Right atrium auricular region (tissue), 2 donors: ENCODE measurements at regions not wholly inside any gene's neighbourhood (a gene's known extent, or its start where the extent isn't known, plus 50 kb on each side); places are given as distances from the start of the nearest gene placed in this dataset.
"Not testable (repeated sequence)": the region's sequence is repeated elsewhere in the genome, so short reads cannot be mapped to it uniquely, and the experiment has no call there.

Source experiments
- DNase-seq: peaks from one replicate; pipeline ENCODE4 v3.0.0-alpha.2; 2019; ENCODE audit warnings: low spot score
- H3K27ac ChIP-seq, 2 donors: fragments of 200-600 bp; sonication (generic); 1 replicate in 1 of 2; 2 replicates in 1 of 2; pipeline ENCODE4 v1.5.1; 2016 to 2019
- H3K27me3 ChIP-seq, 2 donors: fragments of 200-600 bp; sonication (generic); one replicate each; pipeline versions ENCODE4 v1.5.1 to v1.6.0; 2017 to 2019
- H3K36me3 ChIP-seq: fragments of 200-600 bp; sonication (generic); one replicate; pipeline ENCODE4 v1.5.1; 2016
- H3K4me1 ChIP-seq, 2 donors: fragments of 200-600 bp; sonication (generic); one replicate each; pipeline versions ENCODE4 v1.5.1 to v1.6.0; 2017 to 2019
- H3K4me3 ChIP-seq, 2 donors: fragments of 200-600 bp; sonication (generic); 1 replicate in 1 of 2; 2 replicates in 1 of 2; pipeline ENCODE4 v1.5.1; 2017 to 2019; ENCODE audit warnings: mild to moderate bottlenecking in 1 of 2, moderate library complexity in 1 of 2
- H3K9me3 ChIP-seq, 2 donors: fragments of 200-600 bp; sonication (generic); one replicate each; pipeline ENCODE4 v1.5.1; 2019
- CTCF ChIP-seq, 2 donors: fragments of 200-600 bp; sonication (generic); IDR thresholded peaks; one replicate each; pipeline ENCODE4 v1.5.1; 2019; ENCODE audit warnings: antibody characterized with exemption in 2 of 2

GRCh38 chr3:154829929-154830328, 250.2 kb upstream of the MME start:
- no peaks in the 10 kb centered on the region for H3K36me3 ChIP-seq
- H3K27me3 ChIP-seq: no peaks in the 10 kb centered on the region
- DNase-seq: no peak
- H3K4me3 ChIP-seq: no peak overlapping the region
- no peak for TF ChIP-seq CTCF (IDR thresholded peaks at IDR 0.05)
- no peaks in the 10 kb centered on the region for H3K4me1 ChIP-seq
- no peak overlapping the region for H3K27ac ChIP-seq
- peaks cover 0 to 10% of the 10 kb centered on the region in 2 donors for H3K9me3 ChIP-seq

DNA sequence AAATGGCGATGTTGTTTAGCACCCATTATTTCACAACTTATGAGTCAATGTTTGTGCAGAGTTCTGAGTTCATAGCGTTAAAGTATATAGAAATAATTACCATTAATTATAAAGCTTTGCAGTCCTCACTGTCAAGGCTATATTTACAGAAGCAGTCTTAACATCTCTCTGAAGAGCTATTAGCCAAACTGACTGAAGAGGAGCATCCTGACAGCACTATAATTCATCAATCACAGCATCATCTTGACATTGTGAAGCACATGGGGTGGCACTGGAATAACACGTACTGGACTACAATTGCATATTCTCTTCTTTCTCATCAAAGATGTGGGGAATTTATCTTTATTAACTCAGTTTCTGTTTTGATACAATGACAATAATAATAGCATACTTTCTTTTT, 260.6 kb upstream of the MME start:
- no peak for DNase-seq
- no peaks in the 10 kb centered on the region for H3K4me1 ChIP-seq
- TF ChIP-seq CTCF (IDR thresholded peaks at IDR 0.05): no peak

DNA sequence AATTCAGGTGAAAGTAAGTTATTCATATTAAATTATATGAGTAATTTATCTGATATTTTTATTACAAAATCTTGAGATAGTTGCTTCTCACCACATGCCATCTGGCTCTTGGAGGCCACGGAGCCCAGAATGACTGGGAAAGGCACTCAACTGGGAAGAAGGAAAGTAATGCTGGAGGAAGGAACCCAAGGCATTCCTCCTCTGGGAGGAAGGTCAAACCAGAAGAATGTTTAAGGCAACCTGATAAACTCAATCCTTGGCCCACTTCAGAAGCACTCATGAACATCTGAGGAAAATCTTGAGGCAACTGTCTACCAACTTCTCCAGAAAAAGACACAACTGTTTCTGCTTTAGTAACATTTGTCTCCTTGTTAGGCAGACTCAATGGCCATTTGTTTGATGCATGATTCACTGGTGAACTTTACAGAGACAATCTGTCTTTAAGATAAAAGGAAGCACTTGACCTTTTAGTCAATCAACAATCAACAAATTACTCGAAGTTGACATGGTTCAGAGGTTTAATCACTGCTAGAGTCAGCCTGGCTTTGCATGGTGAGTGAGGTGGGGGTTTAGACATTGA, 261.4 kb upstream of the MME start:
- H3K27ac ChIP-seq: no peak overlapping the region
- no peak overlapping the region for H3K4me3 ChIP-seq
- no peak for DNase-seq
- no peaks in the 10 kb centered on the region for H3K36me3 ChIP-seq
- peaks cover 0 to 11% of the 10 kb centered on the region in 2 donors for H3K9me3 ChIP-seq
- no peak for TF ChIP-seq CTCF (IDR thresholded peaks at IDR 0.05)
- no peaks in the 10 kb centered on the region for H3K27me3 ChIP-seq
- no peaks in the 10 kb centered on the region for H3K4me1 ChIP-seq

More for the DNA sequence above, 260.6 kb upstream of the MME start:
- Histone ChIP-seq H3K9me3 (peaks cover 0 to 11% of the 10 kb centered on the region in 2 donors), H3K36me3 (no peaks in the 10 kb centered on the region), H3K4me3 (no peak overlapping the region), H3K27me3 (no peaks in the 10 kb centered on the region), H3K27ac (no peak overlapping the region)

- H3K36me3 ChIP-seq, DNase-seq, H3K27ac ChIP-seq, H3K4me1 ChIP-seq, H3K9me3 ChIP-seq, H3K4me3 ChIP-seq, H3K27me3 ChIP-seq: not testable (repeated sequence)
Measured at GRCh38 chr3:154810017-154810416, 270.1 kb upstream of the MME start.

GRCh38 chr3:154801729-154802128, 278.4 kb upstream of the MME start:
- H3K9me3 ChIP-seq: peaks cover 5 to 27% of the 10 kb centered on the region in 2 donors
- no peak for TF ChIP-seq CTCF (IDR thresholded peaks at IDR 0.05)
- DNase-seq: no peak
- H3K27ac ChIP-seq: no peak overlapping the region
- no peaks in the 10 kb centered on the region for H3K4me1 ChIP-seq
- H3K4me3 ChIP-seq: no peak overlapping the region
- H3K27me3 ChIP-seq: no peaks in the 10 kb centered on the region
- no peaks in the 10 kb centered on the region for H3K36me3 ChIP-seq

- Histone ChIP-seq H3K9me3 (peaks cover 5 to 27% of the 10 kb centered on the region in 2 donors), H3K27me3 (no peaks in the 10 kb centered on the region), H3K36me3 (no peaks in the 10 kb centered on the region), H3K27ac (no peak overlapping the region), H3K4me3 (no peak overlapping the region), H3K4me1 (no peaks in the 10 kb centered on the region)
- no peak for DNase-seq
- no peak for TF ChIP-seq CTCF (IDR thresholded peaks at IDR 0.05)
Measured at GRCh38 chr3:154799800-154800199, 280.3 kb upstream of the MME start.
